ENCODE measurements at regions not wholly inside any gene's neighbourhood (a gene's known extent, or its start where the extent isn't known, plus 50 kb on each side); places are given as distances from the start of the nearest gene placed in this dataset.

DNA sequence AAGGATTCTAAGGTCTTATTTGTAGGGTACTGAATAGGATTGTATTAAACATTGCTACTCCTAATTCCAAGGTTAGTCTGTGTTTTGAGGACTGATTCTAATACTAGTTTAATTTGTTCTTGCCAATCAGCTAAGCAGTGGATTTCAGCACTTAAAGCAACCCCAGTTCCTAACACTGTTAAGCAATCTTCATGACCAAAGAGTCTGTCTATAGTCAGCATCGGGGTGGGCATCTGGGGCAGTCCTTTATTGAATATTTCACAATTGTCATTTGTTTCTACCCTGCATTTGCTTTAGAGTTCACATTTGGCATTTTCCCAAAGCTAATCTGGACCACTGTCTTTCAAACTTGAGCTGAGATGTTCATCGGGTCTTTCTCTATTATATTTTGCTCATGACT lies 248.0 kb upstream of the TANK start:
- H3K9me3 ChIP-seq: no peaks in the 10 kb centered on the region
- H3K9me2 ChIP-seq: no peaks in the 10 kb centered on the region
- no peak overlapping the region for H3K27ac ChIP-seq (ENCODE audit: low read depth in 2 of 2, low read length in 1 of 2)
- H3K79me2 ChIP-seq (ENCODE audit: insufficient read depth): no peaks in the 10 kb centered on the region
- H2AFZ ChIP-seq (ENCODE audit: low read depth): no peak overlapping the region
- H3F3A ChIP-seq (replicated peaks; ENCODE audit: insufficient read depth): no peaks in the 10 kb centered on the region
- no peaks in the 10 kb centered on the region for H3K27me3 ChIP-seq (ENCODE audit: insufficient read depth)
- no peak overlapping the region for H3K4me2 ChIP-seq
- no peaks in the 10 kb centered on the region for H4K20me1 ChIP-seq (ENCODE audit: insufficient read depth)
- no peak for DNase-seq
- 75% methylated on average over 2 of the region's 2 CpGs for WGBS (ENCODE audit: low lambda C conversion rate)
- peaks cover 6 to 14% of the 10 kb centered on the region in 2 experiments; a peak in 3 of 4 replicates for H3K4me1 ChIP-seq (ENCODE audit: control insufficient read depth in 1 of 2, insufficient read depth in 2 of 2, low read depth in 1 of 2, low read length in 1 of 2)
- H3K36me3 ChIP-seq (replicated peaks in 1 of 2; ENCODE audit: control insufficient read depth in 1 of 2, insufficient read depth in 2 of 2, low read length in 1 of 2): no peaks in the 10 kb centered on the region
- POLR2A ChIA-PET: no interaction called here
- TF ChIP-seq NRF1 (IDR thresholded peaks at IDR 0.05; ENCODE audit: low read depth, low read length): no peak
- no peak for TF ChIP-seq MXI1 (IDR thresholded peaks at IDR 0.05; ENCODE audit: low read depth, low read length)
- no peak for TF ChIP-seq FOSL2 (IDR thresholded peaks at IDR 0.05; ENCODE audit: borderline replicate concordance, low read depth)
- no peak for TF ChIP-seq RFX5 (IDR thresholded peaks at IDR 0.05; ENCODE audit: low read length)
- no peak for TF ChIP-seq RCOR1 (IDR thresholded peaks at IDR 0.05; ENCODE audit: low read length)
- TF ChIP-seq FOXJ3 (CRISPR knock-in tag; IDR thresholded peaks at IDR 0.05): no peak
- no peak for TF ChIP-seq TAF1 (IDR thresholded peaks at IDR 0.05; ENCODE audit: borderline replicate concordance, low read depth, low read length)
- no peak for TF ChIP-seq RAD21 (IDR thresholded peaks at IDR 0.05; ENCODE audit: low read length)
- TF ChIP-seq, protein P1, sequence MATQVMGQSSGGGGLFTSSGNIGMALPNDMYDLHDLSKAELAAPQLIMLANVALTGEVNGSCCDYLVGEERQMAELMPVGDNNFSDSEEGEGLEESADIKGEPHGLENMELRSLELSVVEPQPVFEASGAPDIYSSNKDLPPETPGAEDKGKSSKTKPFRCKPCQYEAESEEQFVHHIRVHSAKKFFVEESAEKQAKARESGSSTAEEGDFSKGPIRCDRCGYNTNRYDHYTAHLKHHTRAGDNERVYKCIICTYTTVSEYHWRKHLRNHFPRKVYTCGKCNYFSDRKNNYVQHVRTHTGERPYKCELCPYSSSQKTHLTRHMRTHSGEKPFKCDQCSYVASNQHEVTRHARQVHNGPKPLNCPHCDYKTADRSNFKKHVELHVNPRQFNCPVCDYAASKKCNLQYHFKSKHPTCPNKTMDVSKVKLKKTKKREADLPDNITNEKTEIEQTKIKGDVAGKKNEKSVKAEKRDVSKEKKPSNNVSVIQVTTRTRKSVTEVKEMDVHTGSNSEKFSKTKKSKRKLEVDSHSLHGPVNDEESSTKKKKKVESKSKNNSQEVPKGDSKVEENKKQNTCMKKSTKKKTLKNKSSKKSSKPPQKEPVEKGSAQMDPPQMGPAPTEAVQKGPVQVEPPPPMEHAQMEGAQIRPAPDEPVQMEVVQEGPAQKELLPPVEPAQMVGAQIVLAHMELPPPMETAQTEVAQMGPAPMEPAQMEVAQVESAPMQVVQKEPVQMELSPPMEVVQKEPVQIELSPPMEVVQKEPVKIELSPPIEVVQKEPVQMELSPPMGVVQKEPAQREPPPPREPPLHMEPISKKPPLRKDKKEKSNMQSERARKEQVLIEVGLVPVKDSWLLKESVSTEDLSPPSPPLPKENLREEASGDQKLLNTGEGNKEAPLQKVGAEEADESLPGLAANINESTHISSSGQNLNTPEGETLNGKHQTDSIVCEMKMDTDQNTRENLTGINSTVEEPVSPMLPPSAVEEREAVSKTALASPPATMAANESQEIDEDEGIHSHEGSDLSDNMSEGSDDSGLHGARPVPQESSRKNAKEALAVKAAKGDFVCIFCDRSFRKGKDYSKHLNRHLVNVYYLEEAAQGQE (IDR thresholded peaks at IDR 0.05; ENCODE audit: low read depth, low read length): no peak
- no peak for TF ChIP-seq MEF2A (IDR thresholded peaks at IDR 0.05; ENCODE audit: borderline replicate concordance, low read depth)
- TF ChIP-seq, protein P2, sequence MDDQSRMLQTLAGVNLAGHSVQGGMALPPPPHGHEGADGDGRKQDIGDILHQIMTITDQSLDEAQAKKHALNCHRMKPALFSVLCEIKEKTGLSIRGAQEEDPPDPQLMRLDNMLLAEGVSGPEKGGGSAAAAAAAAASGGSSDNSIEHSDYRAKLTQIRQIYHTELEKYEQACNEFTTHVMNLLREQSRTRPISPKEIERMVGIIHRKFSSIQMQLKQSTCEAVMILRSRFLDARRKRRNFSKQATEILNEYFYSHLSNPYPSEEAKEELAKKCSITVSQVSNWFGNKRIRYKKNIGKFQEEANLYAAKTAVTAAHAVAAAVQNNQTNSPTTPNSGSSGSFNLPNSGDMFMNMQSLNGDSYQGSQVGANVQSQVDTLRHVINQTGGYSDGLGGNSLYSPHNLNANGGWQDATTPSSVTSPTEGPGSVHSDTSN (IDR thresholded peaks at IDR 0.05): no peak
- CTCF ChIA-PET: interaction anchor here (1.1 kb wide), 1 partner anchor 9 kb away, joined by 3 read pairs; no protein-coding TSS in a partner anchor
- H3K4me3 ChIP-seq (ENCODE audit: low read depth in 2 of 2, low read length in 1 of 2): no peak overlapping the region
- no peak overlapping the region for H3K9ac ChIP-seq

GRCh38 chr2:160913323-160913722 lies 246.9 kb upstream of the TANK start:
- no peaks in the 10 kb centered on the region for H3K36me3 ChIP-seq (replicated peaks in 1 of 2; ENCODE audit: control insufficient read depth in 1 of 2, insufficient read depth in 2 of 2, low read length in 1 of 2)
- no peaks in the 10 kb centered on the region for H4K20me1 ChIP-seq (ENCODE audit: insufficient read depth)
- no peaks in the 10 kb centered on the region for H3K27me3 ChIP-seq (ENCODE audit: insufficient read depth)
- no peaks in the 10 kb centered on the region for H3K9me2 ChIP-seq
- H3K4me1 ChIP-seq (ENCODE audit: control insufficient read depth in 1 of 2, insufficient read depth in 2 of 2, low read depth in 1 of 2, low read length in 1 of 2): peaks cover 8 to 9% of the 10 kb centered on the region in 2 experiments; a peak in 3 of 4 replicates
- H2AFZ ChIP-seq (ENCODE audit: low read depth): no peak overlapping the region
- ChIA-PET CTCF (no interaction called here), POLR2A (no interaction called here)
- no peak overlapping the region for H3K4me3 ChIP-seq (ENCODE audit: low read depth in 2 of 2, low read length in 1 of 2)
- no peak overlapping the region for H3K4me2 ChIP-seq
- H3K79me2 ChIP-seq (ENCODE audit: insufficient read depth): no peaks in the 10 kb centered on the region
- DNase-seq: no peak
- H3F3A ChIP-seq (replicated peaks; ENCODE audit: insufficient read depth): no peaks in the 10 kb centered on the region
- no peak overlapping the region for H3K9ac ChIP-seq
- TF ChIP-seq RXRA (IDR thresholded peaks at IDR 0.05; ENCODE audit: borderline replicate concordance, low read depth): no peak
- no peak for TF ChIP-seq GABPA (IDR thresholded peaks at IDR 0.05; ENCODE audit: low read depth)
- TF ChIP-seq, protein P3, sequence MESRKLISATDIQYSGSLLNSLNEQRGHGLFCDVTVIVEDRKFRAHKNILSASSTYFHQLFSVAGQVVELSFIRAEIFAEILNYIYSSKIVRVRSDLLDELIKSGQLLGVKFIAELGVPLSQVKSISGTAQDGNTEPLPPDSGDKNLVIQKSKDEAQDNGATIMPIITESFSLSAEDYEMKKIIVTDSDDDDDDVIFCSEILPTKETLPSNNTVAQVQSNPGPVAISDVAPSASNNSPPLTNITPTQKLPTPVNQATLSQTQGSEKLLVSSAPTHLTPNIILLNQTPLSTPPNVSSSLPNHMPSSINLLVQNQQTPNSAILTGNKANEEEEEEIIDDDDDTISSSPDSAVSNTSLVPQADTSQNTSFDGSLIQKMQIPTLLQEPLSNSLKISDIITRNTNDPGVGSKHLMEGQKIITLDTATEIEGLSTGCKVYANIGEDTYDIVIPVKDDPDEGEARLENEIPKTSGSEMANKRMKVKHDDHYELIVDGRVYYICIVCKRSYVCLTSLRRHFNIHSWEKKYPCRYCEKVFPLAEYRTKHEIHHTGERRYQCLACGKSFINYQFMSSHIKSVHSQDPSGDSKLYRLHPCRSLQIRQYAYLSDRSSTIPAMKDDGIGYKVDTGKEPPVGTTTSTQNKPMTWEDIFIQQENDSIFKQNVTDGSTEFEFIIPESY (IDR thresholded peaks at IDR 0.05; ENCODE audit: borderline replicate concordance, low read depth): no peak
- no peak for TF ChIP-seq RFX5 (IDR thresholded peaks at IDR 0.05; ENCODE audit: low read length)
- no peak for TF ChIP-seq MEF2A (IDR thresholded peaks at IDR 0.05; ENCODE audit: borderline replicate concordance, low read depth)
- TF ChIP-seq MAX (IDR thresholded peaks at IDR 0.05; ENCODE audit: low read depth): no peak
- TF ChIP-seq SIN3A (IDR thresholded peaks at IDR 0.05; ENCODE audit: borderline replicate concordance, low read depth, low read length): no peak
- no peak for TF ChIP-seq TEAD4 (IDR thresholded peaks at IDR 0.05; ENCODE audit: borderline replicate concordance, insufficient read depth)
- TF ChIP-seq FOSL2 (IDR thresholded peaks at IDR 0.05; ENCODE audit: borderline replicate concordance, low read depth): no peak
- H3K27ac ChIP-seq (ENCODE audit: low read depth in 2 of 2, low read length in 1 of 2): no peak overlapping the region
- 100% methylated on average over 1 of the region's 1 CpG for WGBS (ENCODE audit: low lambda C conversion rate)
- H3K9me3 ChIP-seq: no peaks in the 10 kb centered on the region

All from SK-N-SH (cell line).